AG04449 (cell line): ENCODE measurements at regions not wholly inside any gene's neighbourhood (a gene's known extent, or its start where the extent isn't known, plus 50 kb on each side); places are given as distances from the start of the nearest gene placed in this dataset.
"Not testable (repeated sequence)": the region's sequence is repeated elsewhere in the genome, so short reads cannot be mapped to it uniquely, and the experiment has no call there.

ENCODE experiments used
- CTCF ChIA-PET: fragments of 350-600 bp; formaldehyde crosslinking; extraction: SDS; loops from one replicate; lab custom pipeline; 2021; ENCODE audit warnings: antibody characterized with exemption; lab: Yijun Ruan, JAX
- POLR2A ChIA-PET: fragments of 400-600, 350-600 bp; formaldehyde crosslinking; extraction: SDS; loops from one replicate; lab custom pipeline; 2020; ENCODE audit warnings: antibody characterized with exemption, inconsistent platforms; lab: Yijun Ruan, JAX
- DNase-seq: peaks from one replicate; pipeline ENCODE4 v3.0.0-alpha.2; 2010; ENCODE audit warnings: low read depth, low spot score
- H3K4me3 ChIP-seq: 2 replicates; pipeline ENCODE4 v1.5.1; 2011; ENCODE audit warnings: low read depth, mild to moderate bottlenecking, control low read depth, low read length
- TF ChIP-seq, protein P1 (sequence below): IDR thresholded peaks from one replicate; pipeline ENCODE4 v1.5.1; 2011; ENCODE audit warnings: mild to moderate bottlenecking, moderate library complexity, low read length, control low read depth, inconsistent platforms; ENCODE audit not compliant: insufficient read depth; ENCODE audit errors: missing control alignments

DNA sequence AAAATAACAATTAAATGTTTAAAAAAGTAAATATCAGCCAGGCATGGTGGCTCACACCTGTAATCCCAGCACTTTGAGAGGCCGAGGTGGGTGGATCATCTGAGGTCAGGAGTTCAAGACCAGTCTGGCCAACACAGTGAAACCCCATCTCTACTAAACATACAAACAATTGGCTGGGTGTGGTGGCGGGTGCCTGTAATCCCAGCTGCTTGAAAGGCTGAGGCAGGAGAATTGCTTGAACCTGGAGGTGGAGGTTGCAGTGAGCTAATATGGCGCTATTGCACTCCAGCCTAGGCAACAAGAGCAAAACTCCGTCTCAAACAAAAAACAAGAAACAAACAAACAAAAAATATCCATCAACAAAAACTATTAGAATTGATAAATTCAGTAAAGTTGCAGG lies 77.5 kb downstream of the SNX5 start:
- DNase-seq, POLR2A ChIA-PET, H3K4me3 ChIP-seq: not testable (repeated sequence)
- CTCF ChIA-PET: interaction anchor here (1.0 kb wide), 1 partner anchor 209 kb away, joined by 3 read pairs; the partner anchor contains the start of gene RRBP1

DNA sequence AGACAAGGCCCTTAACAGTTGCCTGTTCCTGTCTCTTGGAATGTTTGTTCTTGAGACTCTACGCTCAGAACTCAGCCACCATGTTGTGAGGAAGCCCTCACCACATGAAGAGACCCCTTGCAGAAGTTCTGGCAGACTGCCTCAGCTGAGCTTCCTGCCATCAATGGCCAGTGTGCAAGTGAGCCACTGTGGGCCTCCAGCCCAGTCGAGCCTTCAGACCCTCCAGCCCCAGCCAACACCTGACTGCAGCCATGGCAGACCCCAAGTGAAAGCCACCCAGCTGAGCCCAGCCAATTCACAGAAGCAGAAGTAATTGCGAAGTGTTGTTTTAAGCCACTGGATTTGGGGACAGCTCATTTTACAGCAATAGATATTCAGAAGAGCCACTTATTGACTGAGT lies 78.3 kb downstream of the SNX5 start:
- ChIA-PET CTCF (interaction anchor here (0.9 to 1.6 kb wide), 3 partner anchors 16 to 208 kb away, joined by 3 to 5 read pairs (median 3); partner anchors contain the start of gene RRBP1), POLR2A (no interaction called here)
- TF ChIP-seq, protein P1, sequence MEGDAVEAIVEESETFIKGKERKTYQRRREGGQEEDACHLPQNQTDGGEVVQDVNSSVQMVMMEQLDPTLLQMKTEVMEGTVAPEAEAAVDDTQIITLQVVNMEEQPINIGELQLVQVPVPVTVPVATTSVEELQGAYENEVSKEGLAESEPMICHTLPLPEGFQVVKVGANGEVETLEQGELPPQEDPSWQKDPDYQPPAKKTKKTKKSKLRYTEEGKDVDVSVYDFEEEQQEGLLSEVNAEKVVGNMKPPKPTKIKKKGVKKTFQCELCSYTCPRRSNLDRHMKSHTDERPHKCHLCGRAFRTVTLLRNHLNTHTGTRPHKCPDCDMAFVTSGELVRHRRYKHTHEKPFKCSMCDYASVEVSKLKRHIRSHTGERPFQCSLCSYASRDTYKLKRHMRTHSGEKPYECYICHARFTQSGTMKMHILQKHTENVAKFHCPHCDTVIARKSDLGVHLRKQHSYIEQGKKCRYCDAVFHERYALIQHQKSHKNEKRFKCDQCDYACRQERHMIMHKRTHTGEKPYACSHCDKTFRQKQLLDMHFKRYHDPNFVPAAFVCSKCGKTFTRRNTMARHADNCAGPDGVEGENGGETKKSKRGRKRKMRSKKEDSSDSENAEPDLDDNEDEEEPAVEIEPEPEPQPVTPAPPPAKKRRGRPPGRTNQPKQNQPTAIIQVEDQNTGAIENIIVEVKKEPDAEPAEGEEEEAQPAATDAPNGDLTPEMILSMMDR: no peak
- no peak overlapping the region for H3K4me3 ChIP-seq
- no peak for DNase-seq

DNA sequence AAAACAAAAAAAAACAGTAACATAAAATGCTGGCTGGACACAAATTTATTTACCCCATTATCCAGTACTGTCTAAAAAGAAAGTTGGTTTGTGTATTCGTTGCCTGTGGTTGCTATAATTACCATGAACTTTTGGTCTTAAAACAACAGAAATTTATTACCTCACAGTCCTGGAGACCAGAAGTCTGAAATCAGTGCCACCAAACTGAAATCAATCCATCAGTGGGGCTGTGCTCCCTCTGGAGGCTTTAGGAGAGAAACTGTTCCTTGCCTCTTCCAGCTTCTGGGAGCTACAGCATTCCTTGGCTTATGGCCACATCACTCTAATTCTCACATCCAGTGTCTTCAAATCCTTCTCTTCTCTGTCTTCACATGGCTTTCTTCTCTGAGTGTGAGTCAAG lies 79.4 kb downstream of the SNX5 start:
- no peak overlapping the region for H3K4me3 ChIP-seq
- ChIA-PET CTCF (interaction anchor here (1.1 to 2.3 kb wide), 3 partner anchors 9 to 260 kb away, joined by 3 to 17 read pairs (median 5); partner anchors contain the start of gene RRBP1), POLR2A (no interaction called here)
- no peak for DNase-seq
- TF ChIP-seq, protein P1: no peak

DNA sequence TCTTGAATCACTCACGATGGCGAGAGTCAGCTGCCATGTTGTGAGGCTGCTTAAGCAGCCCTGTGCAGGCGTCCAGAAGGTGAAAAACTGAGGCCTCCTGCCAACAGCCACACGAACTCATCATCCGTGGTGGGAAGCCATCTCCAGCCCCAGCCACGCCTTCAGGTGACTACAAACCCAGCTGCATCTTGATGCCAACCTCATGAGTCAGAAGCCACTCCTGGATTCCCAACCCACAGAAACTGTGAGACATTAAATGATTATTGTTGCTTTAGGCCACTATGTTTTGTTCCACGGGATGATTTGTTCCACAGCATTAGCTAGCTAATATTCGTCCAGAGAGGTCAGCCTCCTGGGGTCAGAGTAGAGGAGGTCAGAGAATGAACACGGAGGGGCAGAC lies 80.5 kb downstream of the SNX5 start:
- POLR2A ChIA-PET: no interaction called here
- no peak overlapping the region for H3K4me3 ChIP-seq
- CTCF ChIA-PET: interaction anchor here (0.7 to 2.3 kb wide), 3 partner anchors 10 to 259 kb away, joined by 3 to 17 read pairs (median 3); no protein-coding TSS in a partner anchor
- TF ChIP-seq, protein P1: no peak
- no peak for DNase-seq

DNA sequence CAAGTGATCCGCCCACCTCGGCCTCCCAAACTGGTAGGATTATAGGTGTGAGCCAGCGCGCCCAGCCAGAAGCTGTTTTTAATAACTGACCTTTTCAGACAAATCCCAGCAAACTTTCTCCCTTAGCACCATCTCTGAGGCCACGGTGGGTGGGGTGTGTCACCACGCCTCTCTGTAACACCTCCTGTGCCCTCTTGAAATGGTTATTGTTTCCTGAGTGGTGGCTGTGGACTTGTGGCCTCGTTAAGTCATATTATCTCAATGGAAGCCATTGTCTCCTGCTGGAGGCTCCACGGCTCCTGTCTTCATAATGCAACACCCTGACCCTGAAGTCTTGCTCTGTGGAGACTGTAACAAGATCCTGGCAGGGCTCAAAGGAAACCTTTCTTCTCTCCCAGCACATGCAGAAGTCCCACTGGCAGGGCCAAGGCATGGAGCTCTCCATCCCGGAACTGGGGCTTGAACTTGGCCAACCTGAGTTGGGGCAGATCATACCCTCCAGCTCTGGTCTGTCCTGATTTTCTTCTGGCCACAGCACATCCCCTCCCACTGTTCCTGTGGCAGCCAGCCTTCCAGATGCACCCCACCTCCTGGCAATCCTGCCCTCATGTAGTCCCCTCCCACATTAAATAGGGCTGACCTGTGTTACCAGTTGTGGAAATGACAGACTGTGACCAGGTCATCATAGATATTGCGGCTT lies 81.1 kb downstream of the SNX5 start:
- no peak for DNase-seq
- ChIA-PET POLR2A (no interaction called here), CTCF (interaction anchor here (0.7 to 2.3 kb wide), 2 partner anchors 10 to 12 kb away, joined by 3 to 17 read pairs; no protein-coding TSS in a partner anchor)
- H3K4me3 ChIP-seq: no peak overlapping the region
- TF ChIP-seq, protein P1: no peak

DNA sequence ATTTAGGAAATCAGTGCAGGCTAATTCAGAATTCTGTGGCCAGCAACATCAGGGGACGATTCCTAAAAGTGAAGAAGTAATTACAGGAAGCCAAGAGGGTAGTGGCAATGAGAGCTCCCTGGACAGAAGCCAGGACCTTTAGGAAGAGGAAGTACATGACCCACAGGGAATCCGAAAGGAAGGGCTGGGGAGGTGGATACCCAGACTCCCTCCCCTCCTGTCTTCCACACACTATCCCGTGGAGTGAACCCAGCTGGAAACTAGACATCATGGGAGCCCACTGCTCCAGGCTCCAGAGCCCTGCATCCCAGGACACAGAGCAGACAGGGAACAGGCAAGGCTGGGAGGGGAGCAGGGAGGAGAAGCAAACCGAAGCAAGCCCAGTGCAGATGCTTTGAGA lies 83.0 kb downstream of the SNX5 start:
- no peak overlapping the region for H3K4me3 ChIP-seq
- POLR2A ChIA-PET: interaction anchor here (1.2 kb wide), 1 partner anchor 12 kb away, joined by 3 read pairs; no protein-coding TSS in a partner anchor
- DNase-seq: no peak
- TF ChIP-seq, protein P1: no peak
- CTCF ChIA-PET: interaction anchor here (0.6 to 1.7 kb wide), 7 partner anchors 9 to 381 kb away, joined by 3 to 9 read pairs (median 3); no protein-coding TSS in a partner anchor
